SK-N-SH (cell line): ENCODE measurements at regions not wholly inside any gene's neighbourhood (a gene's known extent, or its start where the extent isn't known, plus 50 kb on each side); places are given as distances from the start of the nearest gene placed in this dataset.

Experiments used
- CTCF ChIA-PET: fragments of 300-600, 350-600 bp; formaldehyde crosslinking; extraction: SDS; loops from one replicate; lab custom pipeline; 2021; lab: Yijun Ruan, JAX
- POLR2A ChIA-PET: fragments of 350-600 bp; sonication (Branson Sonifier 250); formaldehyde crosslinking; extraction: SDS; loops from one replicate; lab custom pipeline; 2020; ENCODE audit warnings: antibody characterized with exemption, inconsistent platforms; lab: Yijun Ruan, JAX
- DNase-seq: peaks from one replicate; pipeline ENCODE4 v3.0.0; 2012
- H2AFZ ChIP-seq: fragments of 200-600 bp; sonication (generic); 2 replicates; pipeline ENCODE4 v1.8.1; 2016; ENCODE audit warnings: antibody characterized with exemption, mild to moderate bottlenecking, low read depth
- H3F3A ChIP-seq: fragments of 200-600 bp; sonication (generic); replicated peaks from 2 replicates; pipeline ENCODE3; 2016; ENCODE audit warnings: antibody characterized with exemption, mild to moderate bottlenecking; ENCODE audit not compliant: insufficient read depth
- H3K27ac ChIP-seq, 2 experiments: fragments of 200-500 bp in 1 of 2; fragments of 200-600 bp in 1 of 2; sonication (Bioruptor generic) in 1 of 2; sonication (generic), shearing (Covaris generic) in 1 of 2; 2 replicates each; pipeline versions ENCODE4 v1.5.1 to v1.6.1; 2014 to 2016; ENCODE audit warnings: low read depth in 2 of 2, inconsistent platforms in 1 of 2, low read length in 1 of 2, mild to moderate bottlenecking in 1 of 2, mixed read lengths in 1 of 2
- H3K27me3 ChIP-seq: fragments of 200-600 bp; sonication (generic), shearing (Covaris generic); 2 replicates; pipeline ENCODE4 v1.6.1; 2016; ENCODE audit warnings: mixed run types; ENCODE audit not compliant: insufficient read depth
- H3K36me3 ChIP-seq, 2 experiments: fragments of 200-500 bp in 1 of 2; fragments of 200-600 bp in 1 of 2; sonication (Bioruptor generic) in 1 of 2; sonication (generic) in 1 of 2; replicated peaks in 1 of 2; 2 replicates each; pipeline versions ENCODE3 to v1.5.1; 2014 to 2016; ENCODE audit warnings: low read length in 1 of 2, mild to moderate bottlenecking in 1 of 2; ENCODE audit not compliant: insufficient read depth in 2 of 2, control insufficient read depth in 1 of 2
- H3K4me1 ChIP-seq, 2 experiments: fragments of 200-500 bp in 1 of 2; fragments of 200-600 bp in 1 of 2; sonication (Bioruptor generic) in 1 of 2; sonication (generic), shearing (Covaris generic) in 1 of 2; 2 replicates each; pipeline versions ENCODE4 v1.5.1 to v1.6.1; 2014 to 2016; ENCODE audit warnings: low read depth in 1 of 2, low read length in 1 of 2, mixed run types in 1 of 2; ENCODE audit not compliant: insufficient read depth in 2 of 2, control insufficient read depth in 1 of 2
- H3K4me2 ChIP-seq: fragments of 200-600 bp; sonication (generic), shearing (Covaris generic); 2 replicates; pipeline ENCODE4 v1.6.1; 2017; ENCODE audit warnings: mixed run types
- H3K4me3 ChIP-seq, 2 experiments: fragments of 200-500 bp in 1 of 2; fragments of 200-600 bp in 1 of 2; sonication (Bioruptor generic) in 1 of 2; sonication (generic), shearing (Covaris generic) in 1 of 2; 2 replicates each; pipeline versions ENCODE4 v1.5.1 to v1.8.1; 2014 to 2016; ENCODE audit warnings: low read depth in 2 of 2, inconsistent platforms in 1 of 2, low read length in 1 of 2, mild to moderate bottlenecking in 1 of 2, mixed read lengths in 1 of 2, moderate library complexity in 1 of 2
- H3K79me2 ChIP-seq: fragments of 200-600 bp; sonication (generic); 2 replicates; pipeline ENCODE4 v1.8.1; 2017; ENCODE audit warnings: mild to moderate bottlenecking; ENCODE audit not compliant: insufficient read depth
- H3K9ac ChIP-seq: fragments of 200-600 bp; sonication (generic); 2 replicates; pipeline ENCODE4 v1.6.1; 2017; ENCODE audit warnings: mixed run types
- H3K9me2 ChIP-seq: fragments of 200-600 bp; sonication (generic); 2 replicates; pipeline ENCODE4 v1.6.1; 2017; ENCODE audit warnings: mixed run types
- H3K9me3 ChIP-seq: fragments of 200-600 bp; sonication (generic); 2 replicates; pipeline ENCODE4 v1.6.1; 2017; ENCODE audit warnings: mixed run types, mild to moderate bottlenecking, moderate library complexity
- H4K20me1 ChIP-seq: fragments of 200-600 bp; sonication (generic); 2 replicates; pipeline ENCODE4 v1.6.1; 2017; ENCODE audit warnings: mild to moderate bottlenecking, mixed run types; ENCODE audit not compliant: insufficient read depth
- CTCF ChIP-seq: fragments of 200-600 bp; sonication (generic); IDR thresholded peaks from 2 replicates; pipeline ENCODE4 v1.6.1; 2017; ENCODE audit warnings: antibody characterized with exemption, mild to moderate bottlenecking, moderate library complexity
- FOXJ3 ChIP-seq: sonication (generic); formaldehyde crosslinking; IDR thresholded peaks from 2 replicates; pipeline ENCODE4 v1.5.1; 2020; ENCODE audit warnings: mild to moderate bottlenecking, missing genetic modification reagents
- FOXM1 ChIP-seq: IDR thresholded peaks from 2 replicates; pipeline ENCODE4 v1.4.0; 2012; ENCODE audit warnings: low read depth, mild to moderate bottlenecking
- GABPA ChIP-seq: IDR thresholded peaks from 2 replicates; pipeline ENCODE4 v1.4.0; 2012; ENCODE audit warnings: low read depth, mild to moderate bottlenecking
- GATA2 ChIP-seq: sonication (generic); formaldehyde crosslinking; IDR thresholded peaks from 2 replicates; pipeline ENCODE4 v1.5.0; 2020; ENCODE audit warnings: mild to moderate bottlenecking, missing genetic modification reagents
- JUND ChIP-seq: IDR thresholded peaks from 2 replicates; pipeline ENCODE4 v1.4.0; 2012
- MEF2A ChIP-seq: IDR thresholded peaks from 2 replicates; pipeline ENCODE4 v1.4.0; 2012; ENCODE audit warnings: low read depth, borderline replicate concordance
- NFIC ChIP-seq: IDR thresholded peaks from 2 replicates; pipeline ENCODE4 v1.4.0; 2012; ENCODE audit warnings: borderline replicate concordance
- NRF1 ChIP-seq: IDR thresholded peaks from 2 replicates; pipeline ENCODE4 v1.6.1; 2012; ENCODE audit warnings: low read depth, mild to moderate bottlenecking, low read length
- POLR2AphosphoS5 ChIP-seq: IDR thresholded peaks from 2 replicates; pipeline ENCODE4 v1.6.1; 2012; ENCODE audit warnings: low read depth, low read length
- REST ChIP-seq: IDR thresholded peaks from 2 replicates; pipeline ENCODE4 v1.6.1; 2012; ENCODE audit warnings: mild to moderate bottlenecking, low read depth, low read length, moderate library complexity
- RFX5 ChIP-seq: IDR thresholded peaks from 2 replicates; pipeline ENCODE4 v1.6.1; 2012; ENCODE audit warnings: mild to moderate bottlenecking, improper control_type of control experiment, low read length
- SMC3 ChIP-seq: IDR thresholded peaks from 2 replicates; pipeline ENCODE4 v1.6.1; 2012; ENCODE audit warnings: low read depth, low read length, improper control_type of control experiment
- TEAD4 ChIP-seq: IDR thresholded peaks from 2 replicates; pipeline ENCODE4 v1.4.0; 2012; ENCODE audit warnings: mild to moderate bottlenecking, borderline replicate concordance; ENCODE audit not compliant: insufficient read depth
- USF1 ChIP-seq: IDR thresholded peaks from 2 replicates; pipeline ENCODE4 v1.4.0; 2012; ENCODE audit warnings: low read depth, borderline replicate concordance
- ZBTB33 ChIP-seq: IDR thresholded peaks from 2 replicates; pipeline ENCODE4 v1.4.0; 2012; ENCODE audit warnings: low read depth, borderline replicate concordance
- WGBS: methylation state at CpG from one replicate; pipeline ENCODE4 v1.1.6; 2017; ENCODE audit warnings: low lambda C conversion rate; 5-methylcytosine and 5-hydroxymethylcytosine counted together
- TF ChIP-seq, protein P1 (sequence below): IDR thresholded peaks from 2 replicates; pipeline ENCODE4; 2012

GRCh38 chr20:52457826-52458225 is 266.2 kb upstream of the ZFP64 start:
- H3K36me3 ChIP-seq = no peaks in the 10 kb centered on the region
- TF ChIP-seq ZBTB33 = no peak
- H3K9me3 ChIP-seq = no peaks in the 10 kb centered on the region
- H3K9ac ChIP-seq = no peak overlapping the region
- H3K9me2 ChIP-seq = no peaks in the 10 kb centered on the region
- WGBS = 59% methylated on average over 2 of the region's 2 CpGs
- CTCF ChIA-PET = interaction anchor here (1.0 kb wide), 1 partner anchor 144 kb away, joined by 3 read pairs; no protein-coding TSS in a partner anchor
- no peak overlapping the region for H3K4me2 ChIP-seq
- H3K27me3 ChIP-seq = no peaks in the 10 kb centered on the region
- no peak overlapping the region for H3K27ac ChIP-seq
- POLR2A ChIA-PET = no interaction called here
- no peak for DNase-seq
- peaks cover 0 to 3% of the 10 kb centered on the region in 2 experiments; a peak in 1 of 4 replicates for H3K4me1 ChIP-seq
- H2AFZ ChIP-seq = no peak overlapping the region
- H4K20me1 ChIP-seq = no peaks in the 10 kb centered on the region
- no peaks in the 10 kb centered on the region for H3F3A ChIP-seq
- no peak overlapping the region for H3K4me3 ChIP-seq
- no peaks in the 10 kb centered on the region for H3K79me2 ChIP-seq

DNA sequence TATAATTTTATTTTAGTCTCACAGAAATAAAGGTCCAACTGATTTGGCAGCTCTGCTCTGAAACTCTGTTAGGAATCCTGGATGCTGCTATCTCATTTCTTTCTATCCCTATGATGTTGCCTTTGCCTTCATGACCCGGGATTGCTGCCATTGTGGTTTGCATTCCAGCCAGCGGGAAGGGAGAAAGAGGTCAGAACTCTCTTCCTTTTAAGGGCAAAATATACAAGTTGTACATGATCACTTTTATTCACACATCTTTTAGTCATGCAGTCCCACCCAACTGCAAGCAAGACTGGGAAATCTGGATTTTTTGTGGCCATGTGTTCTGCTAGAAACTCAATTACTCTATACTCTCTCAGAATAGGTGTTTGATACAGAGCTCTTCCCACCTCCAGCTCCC is 263.1 kb upstream of the ZFP64 start:
- Histone ChIP-seq H3K9me3 (no peaks in the 10 kb centered on the region), H3K4me3 (no peak overlapping the region), H3K9me2 (no peaks in the 10 kb centered on the region), H3K36me3 (no peaks in the 10 kb centered on the region), H3K27ac (no peak overlapping the region), H3K4me1 (no peaks in the 10 kb centered on the region), H3F3A (no peaks in the 10 kb centered on the region), H3K79me2 (no peaks in the 10 kb centered on the region), H3K9ac (no peak overlapping the region), H3K27me3 (no peaks in the 10 kb centered on the region), H3K4me2 (no peak overlapping the region), H4K20me1 (no peaks in the 10 kb centered on the region), H2AFZ (no peak overlapping the region)
- ChIA-PET CTCF (no interaction called here), POLR2A (no interaction called here)
- 45% methylated on average over 2 of the region's 2 CpGs for WGBS
- no peak for DNase-seq
- TF ChIP-seq CTCF (no peak), FOXJ3 (CRISPR knock-in tag) (no peak), FOXM1 (no peak), GATA2 (CRISPR knock-in tag) (no peak), JUND (no peak), NFIC (no peak), MEF2A (no peak), GABPA (no peak), REST (no peak), TEAD4 (no peak), USF1 (no peak), ZBTB33 (no peak), POLR2AphosphoS5 (no peak), RFX5 (no peak), SMC3 (no peak), NRF1 (no peak)
- TF ChIP-seq, protein P1, sequence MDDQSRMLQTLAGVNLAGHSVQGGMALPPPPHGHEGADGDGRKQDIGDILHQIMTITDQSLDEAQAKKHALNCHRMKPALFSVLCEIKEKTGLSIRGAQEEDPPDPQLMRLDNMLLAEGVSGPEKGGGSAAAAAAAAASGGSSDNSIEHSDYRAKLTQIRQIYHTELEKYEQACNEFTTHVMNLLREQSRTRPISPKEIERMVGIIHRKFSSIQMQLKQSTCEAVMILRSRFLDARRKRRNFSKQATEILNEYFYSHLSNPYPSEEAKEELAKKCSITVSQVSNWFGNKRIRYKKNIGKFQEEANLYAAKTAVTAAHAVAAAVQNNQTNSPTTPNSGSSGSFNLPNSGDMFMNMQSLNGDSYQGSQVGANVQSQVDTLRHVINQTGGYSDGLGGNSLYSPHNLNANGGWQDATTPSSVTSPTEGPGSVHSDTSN = no peak
